Lung (tissue), 11 donors: ENCODE measurements at regions not wholly inside any gene's neighbourhood (a gene's known extent, or its start where the extent isn't known, plus 50 kb on each side); places are given as distances from the start of the nearest gene placed in this dataset.

Experiments used
- ATAC-seq: fragments of 200-7000 bp; cut with Tn5 transposase; one replicate; pipeline ENCODE4 v1.9.1; 2020; ENCODE audit warnings: moderate number of reproducible peaks; ENCODE audit not compliant: insufficient read depth, low FRiP score
- DNase-seq, 3 donors: peaks; one replicate each; pipeline ENCODE4 v3.0.0-alpha.2; 2013 to 2017
- H3K27ac ChIP-seq, 2 donors: one replicate each; pipeline ENCODE4 v1.5.1; 2013; ENCODE audit warnings: mild to moderate bottlenecking in 2 of 2, moderate library complexity in 2 of 2, control low read depth in 1 of 2, inconsistent platforms in 1 of 2, low read depth in 1 of 2, low read length in 1 of 2
- H3K27me3 ChIP-seq, 3 donors: one replicate each; pipeline ENCODE4 v1.5.1; 2013; ENCODE audit warnings: low read length in 2 of 3; ENCODE audit not compliant: control insufficient read depth in 3 of 3, insufficient read depth in 3 of 3
- H3K36me3 ChIP-seq, 4 donors: one replicate each; pipeline ENCODE4 v1.5.1; 2013; ENCODE audit warnings: low read length in 4 of 4, mild to moderate bottlenecking in 1 of 4, moderate library complexity in 1 of 4; ENCODE audit not compliant: control insufficient read depth in 4 of 4, insufficient read depth in 4 of 4
- H3K4me1 ChIP-seq, 5 donors: one replicate each; pipeline ENCODE4 v1.5.1; 2013; ENCODE audit warnings: low read length in 5 of 5, mild to moderate bottlenecking in 2 of 5, moderate library complexity in 1 of 5; ENCODE audit not compliant: control insufficient read depth in 5 of 5, insufficient read depth in 5 of 5
- H3K4me3 ChIP-seq: one replicate; pipeline ENCODE4 v1.5.1; 2013; ENCODE audit warnings: mild to moderate bottlenecking, control low read depth, moderate library complexity
- H3K9ac ChIP-seq, 2 donors: one replicate each; pipeline ENCODE4 v1.5.1; 2013; ENCODE audit warnings: low read length in 2 of 2, control low read depth in 1 of 2; ENCODE audit not compliant: insufficient read depth in 1 of 2
- H3K9me3 ChIP-seq, 4 donors: one replicate each; pipeline ENCODE4 v1.5.1; 2013; ENCODE audit warnings: low read length in 3 of 4, mild to moderate bottlenecking in 1 of 4, moderate library complexity in 1 of 4; ENCODE audit not compliant: control insufficient read depth in 4 of 4, insufficient read depth in 3 of 4
- CTCF ChIP-seq: IDR thresholded peaks from 2 replicates; pipeline ENCODE4 v1.5.1; 2012; ENCODE audit warnings: mild to moderate bottlenecking; ENCODE audit errors: control extremely low read depth, extremely low read depth
- WGBS, 2 donors: extraction: QIAGEN DNeasy Blood & Tissue Kit; methylation state at CpG; one replicate each; pipeline ENCODE4 v1.1.7; 2013; 5-methylcytosine and 5-hydroxymethylcytosine counted together
- donor health status: control.
- donor health status: control.
- donor health status: Bipolar disorder and iron deficiency.
- donor health status: healthy.
- donor health status: DM: yes; HTN: yes; CAD: no.

- Histone ChIP-seq H3K36me3 (no peaks in the 10 kb centered on the region), H3K27ac (no peak overlapping the region), H3K4me3 (no peak overlapping the region), H3K4me1 (peaks cover 4 to 28% (median 6%) of the 10 kb centered on the region in 5 donors), H3K9me3 (no peaks in the 10 kb centered on the region), H3K27me3 (no peaks in the 10 kb centered on the region), H3K9ac (no peak overlapping the region)
- no peak for TF ChIP-seq CTCF
- DNase-seq (no peak), ATAC-seq (no peak)
- WGBS, 2 donors = 86 to 95% methylated on average over 3 of the region's 3 CpGs
These were observed 142.2 kb downstream of the RXFP2 start for GRCh38 chr13:31881495-31881882.

GRCh38 chr13:31882794-31883193 is 143.5 kb downstream of the RXFP2 start:
- TF ChIP-seq CTCF = no peak
- no peak overlapping the region for H3K4me3 ChIP-seq
- no peaks in the 10 kb centered on the region for H3K27me3 ChIP-seq
- H3K4me1 ChIP-seq = peaks cover 6 to 35% (median 13%) of the 10 kb centered on the region in 5 donors
- DNase-seq = no peak
- WGBS, 2 donors = 88 to 89% methylated on average over 10 of the region's 10 CpGs
- no peaks in the 10 kb centered on the region for H3K36me3 ChIP-seq
- ATAC-seq = no peak
- H3K27ac ChIP-seq = no peak overlapping the region
- H3K9ac ChIP-seq = no peak overlapping the region
- H3K9me3 ChIP-seq = no peaks in the 10 kb centered on the region

- WGBS, 2 donors = 86 to 93% methylated on average over 1 of the region's 1 CpG
- no peaks in the 10 kb centered on the region for H3K9me3 ChIP-seq
- TF ChIP-seq CTCF = no peak
These were observed 145.2 kb downstream of the RXFP2 start for GRCh38 chr13:31884556-31884955.

GRCh38 chr13:31885994-31886393 is 145.6 kb upstream of the FRY start:
- Histone ChIP-seq H3K4me1 (peaks cover 5 to 21% (median 13%) of the 10 kb centered on the region in 5 donors), H3K4me3 (no peak overlapping the region), H3K27me3 (no peaks in the 10 kb centered on the region), H3K9me3 (peaks cover 0 to 2% (median 0%) of the 10 kb centered on the region in 4 donors), H3K36me3 (no peaks in the 10 kb centered on the region), H3K9ac (no peak overlapping the region), H3K27ac (peak overlapping the region in 1 of 2 donors; percentile 2)
- ATAC-seq (no peak), DNase-seq (no peak)
- no peak for TF ChIP-seq CTCF
- WGBS, 2 donors = 61 to 73% methylated on average over 6 of the region's 6 CpGs

More at GRCh38 chr13:31884556-31884955, 145.2 kb downstream of the RXFP2 start:
- Histone ChIP-seq H3K27me3 (no peaks in the 10 kb centered on the region), H3K4me3 (no peak overlapping the region), H3K27ac (no peak overlapping the region), H3K9ac (peak overlapping the region in 1 of 2 donors; percentile 15), H3K36me3 (no peaks in the 10 kb centered on the region), H3K4me1 (peaks cover 5 to 29% (median 13%) of the 10 kb centered on the region in 5 donors)
- ATAC-seq (no peak), DNase-seq (no peak)
